GM23248 (cell line): ENCODE measurements at regions not wholly inside any gene's neighbourhood (a gene's known extent, or its start where the extent isn't known, plus 50 kb on each side); places are given as distances from the start of the nearest gene placed in this dataset.
A peak's percentile ranks its signal among the peaks of the same experiment; 100 is the strongest.

Experiments
- DNase-seq: peaks from one replicate; pipeline ENCODE4 v3.0.0-alpha.2; 2015
- H2AFZ ChIP-seq: fragments of 200-600 bp; sonication (generic); 2 replicates; pipeline ENCODE4 v1.6.1; 2016; ENCODE audit warnings: antibody characterized with exemption
- H3F3A ChIP-seq: fragments of 200-600 bp; sonication (generic); 2 replicates; pipeline ENCODE4 v1.6.1; 2016; ENCODE audit warnings: mild to moderate bottlenecking, antibody characterized with exemption, mixed run types; ENCODE audit not compliant: insufficient read depth
- H3K27ac ChIP-seq: fragments of 200-600 bp; sonication (generic); 2 replicates; pipeline ENCODE4 v1.5.1; 2016; ENCODE audit warnings: mild to moderate bottlenecking
- H3K27me3 ChIP-seq: fragments of 200-600 bp; sonication (generic); replicated peaks from 2 replicates; pipeline ENCODE4 v1.6.1; 2016; ENCODE audit warnings: mild to moderate bottlenecking; ENCODE audit not compliant: insufficient read depth
- H3K36me3 ChIP-seq: fragments of 200-600 bp; sonication (generic); 2 replicates; pipeline ENCODE4 v1.6.1; 2016; ENCODE audit warnings: low read depth, mild to moderate bottlenecking
- H3K4me1 ChIP-seq: fragments of 200-600 bp; sonication (generic); 2 replicates; pipeline ENCODE4 v1.6.1; 2016; ENCODE audit warnings: mild to moderate bottlenecking; ENCODE audit not compliant: insufficient read depth
- H3K4me2 ChIP-seq: fragments of 200-600 bp; sonication (generic); one replicate; pipeline ENCODE4 v1.6.1; 2016; ENCODE audit warnings: mild to moderate bottlenecking; ENCODE audit not compliant: unreplicated experiment
- H3K4me3 ChIP-seq: fragments of 200-600 bp; sonication (generic); 2 replicates; pipeline ENCODE4 v1.5.1; 2016; ENCODE audit warnings: mild to moderate bottlenecking
- H3K79me2 ChIP-seq: fragments of 200-600 bp; sonication (generic); 2 replicates; pipeline ENCODE4 v1.6.1; 2016; ENCODE audit warnings: mild to moderate bottlenecking; ENCODE audit not compliant: insufficient read depth
- H3K9ac ChIP-seq: fragments of 200-600 bp; sonication (generic); 2 replicates; pipeline ENCODE4 v1.6.1; 2016; ENCODE audit warnings: mild to moderate bottlenecking
- H3K9me2 ChIP-seq: fragments of 200-600 bp; sonication (generic); 2 replicates; pipeline ENCODE4 v1.6.1; 2016; ENCODE audit warnings: mixed run types, mild to moderate bottlenecking, moderate library complexity; ENCODE audit not compliant: insufficient read depth
- H3K9me3 ChIP-seq: fragments of 200-600 bp; sonication (generic); one replicate; pipeline ENCODE4 v1.6.1; 2017; ENCODE audit warnings: low read depth
- H4K20me1 ChIP-seq: fragments of 200-600 bp; sonication (generic); 2 replicates; pipeline ENCODE4 v1.6.0; 2016; ENCODE audit not compliant: insufficient read depth
- EZH2 ChIP-seq: fragments of 200-600 bp; sonication (generic); IDR thresholded peaks from 2 replicates; pipeline ENCODE4 v1.6.1; 2018; ENCODE audit warnings: antibody characterized with exemption, mild to moderate bottlenecking; ENCODE audit not compliant: insufficient read depth, poor library complexity, severe bottlenecking
- EZH2phosphoT487 ChIP-seq: fragments of 200-600 bp; sonication (generic); IDR thresholded peaks from 2 replicates; pipeline ENCODE4 v1.6.1; 2018; ENCODE audit warnings: antibody characterized with exemption, moderate library complexity, mild to moderate bottlenecking, low read depth; ENCODE audit not compliant: insufficient read depth
- WGBS, 2 experiments: methylation state at CpG; one replicate each; pipeline ENCODE4 v1.1.6; 2015 to 2017; ENCODE audit warnings: low lambda C conversion rate in 2 of 2, low coverage in 1 of 2; ENCODE audit errors: missing lambda C conversion rate in 2 of 2; 5-methylcytosine and 5-hydroxymethylcytosine counted together
- in situ Hi-C: fragments of 300-500 bp; cut with MboI; formaldehyde crosslinking; loops from 2 replicates; pipeline ENCODE4 v1.15.0; 2020

- H3K79me2 ChIP-seq: no peaks in the 10 kb centered on the region
- no peaks in the 10 kb centered on the region for H3K9me2 ChIP-seq
- no peak overlapping the region for H3K27ac ChIP-seq
- in situ Hi-C loops: no loop called here
- H3K4me2 ChIP-seq: no peak overlapping the region
- no peaks in the 10 kb centered on the region for H3F3A ChIP-seq
- H4K20me1 ChIP-seq: no peaks in the 10 kb centered on the region
- H3K36me3 ChIP-seq: no peaks in the 10 kb centered on the region
- H3K27me3 ChIP-seq: peaks cover 6% of the 10 kb centered on the region
- no peaks in the 10 kb centered on the region for H3K9me3 ChIP-seq
- no peak overlapping the region for H3K4me3 ChIP-seq
- H2AFZ ChIP-seq: no peak overlapping the region
- H3K9ac ChIP-seq: no peak overlapping the region
- DNase-seq: no peak
- TF ChIP-seq EZH2phosphoT487 (no peak), EZH2 (no peak)
- 25 to 43% methylated on average over 1 of the region's 1 CpG for WGBS, 2 experiments
- no peaks in the 10 kb centered on the region for H3K4me1 ChIP-seq
Observed at GRCh38 chr14:49527221-49527620, 59.0 kb downstream of the RPS29 start.

- Histone ChIP-seq H3K4me3 (no peak overlapping the region), H3K36me3 (no peaks in the 10 kb centered on the region), H3K9me2 (no peaks in the 10 kb centered on the region), H3K79me2 (no peaks in the 10 kb centered on the region), H3K27me3 (peaks cover 6% of the 10 kb centered on the region), H3K9me3 (no peaks in the 10 kb centered on the region), H3F3A (no peaks in the 10 kb centered on the region), H3K9ac (no peak overlapping the region), H3K4me1 (no peaks in the 10 kb centered on the region), H4K20me1 (no peaks in the 10 kb centered on the region), H3K4me2 (no peak overlapping the region), H3K27ac (no peak overlapping the region), H2AFZ (no peak overlapping the region)
- in situ Hi-C loops: no loop called here
- TF ChIP-seq EZH2: no peak
- no peak for TF ChIP-seq EZH2phosphoT487
- DNase-seq: no peak
Observed at GRCh38 chr14:49526101-49526500, 60.1 kb downstream of the RPS29 start.

GRCh38 chr14:49516286-49516685 lies 69.9 kb downstream of the RPS29 start:
- Histone ChIP-seq H4K20me1 (no peaks in the 10 kb centered on the region), H3K4me1 (peaks cover 11% of the 10 kb centered on the region), H2AFZ (no peak overlapping the region), H3K27me3 (peaks cover 17% of the 10 kb centered on the region; the same call in 1 of the 2 replicates), H3K27ac (no peak overlapping the region), H3K4me3 (no peak overlapping the region), H3F3A (peaks cover 7% of the 10 kb centered on the region), H3K4me2 (no peak overlapping the region), H3K36me3 (no peaks in the 10 kb centered on the region), H3K9me3 (no peaks in the 10 kb centered on the region), H3K79me2 (no peaks in the 10 kb centered on the region), H3K9ac (no peak overlapping the region), H3K9me2 (no peaks in the 10 kb centered on the region)
- TF ChIP-seq EZH2phosphoT487 (no peak), EZH2 (no peak)
- WGBS, 2 experiments: 48% methylated on average over 3 of the region's 3 CpGs
- in situ Hi-C loops: no loop called here
- no peak for DNase-seq

- H3K27ac ChIP-seq: peak overlapping the region; percentile 32
- peaks cover 8% of the 10 kb centered on the region; the same call in 1 of the 2 replicates for H3K27me3 ChIP-seq
- H3K9me2 ChIP-seq: no peaks in the 10 kb centered on the region
- TF ChIP-seq EZH2 (no peak), EZH2phosphoT487 (no peak)
- H3K79me2 ChIP-seq: no peaks in the 10 kb centered on the region
- no peak overlapping the region for H3K9ac ChIP-seq
- H3K36me3 ChIP-seq: no peaks in the 10 kb centered on the region
- H2AFZ ChIP-seq: no peak overlapping the region
- H3K4me1 ChIP-seq: peaks cover 11% of the 10 kb centered on the region
- peak; percentile 40 for DNase-seq
- H3K4me2 ChIP-seq: peak overlapping the region; percentile 4
- H3F3A ChIP-seq: peaks cover 7% of the 10 kb centered on the region
- no peaks in the 10 kb centered on the region for H3K9me3 ChIP-seq
- no peaks in the 10 kb centered on the region for H4K20me1 ChIP-seq
- no peak overlapping the region for H3K4me3 ChIP-seq
- in situ Hi-C loops: no loop called here
Observed at GRCh38 chr14:49512571-49512970, 73.6 kb downstream of the RPS29 start.

GRCh38 chr14:49512147-49512551 lies 74.0 kb downstream of the RPS29 start:
- in situ Hi-C loops: no loop called here
- Histone ChIP-seq H3K27ac (peak overlapping the region; percentile 63), H3K9ac (peak overlapping the region; percentile 43)

More at GRCh38 chr14:49512147-49512551, 74.0 kb downstream of the RPS29 start:
- peak overlapping the region; percentile 36 for H3K4me2 ChIP-seq
- H3K36me3 ChIP-seq: no peaks in the 10 kb centered on the region
- H3K79me2 ChIP-seq: no peaks in the 10 kb centered on the region
- peaks cover 10% of the 10 kb centered on the region; the same call in 1 of the 2 replicates for H3K27me3 ChIP-seq
- 3% methylated on average over 3 of the region's 3 CpGs for WGBS, 2 experiments
- peak; percentile 92 for DNase-seq
- no peaks in the 10 kb centered on the region for H3K9me2 ChIP-seq
- H3K9me3 ChIP-seq: no peaks in the 10 kb centered on the region
- H3K4me3 ChIP-seq: no peak overlapping the region
- peaks cover 11% of the 10 kb centered on the region for H3K4me1 ChIP-seq
- TF ChIP-seq EZH2phosphoT487 (0 out of 2 replicates have a peak, but pooled peaks have one; percentile 71), EZH2 (no peak)
- H4K20me1 ChIP-seq: no peaks in the 10 kb centered on the region
- H2AFZ ChIP-seq: no peak overlapping the region
- peaks cover 7% of the 10 kb centered on the region for H3F3A ChIP-seq
